Suppressor macrophage treated with lipopolysaccharide for 4 hours (primary cell): ENCODE measurements at regions not wholly inside any gene's neighbourhood (a gene's known extent, or its start where the extent isn't known, plus 50 kb on each side); places are given as distances from the start of the nearest gene placed in this dataset.
"Not testable (repeated sequence)": the region's sequence is repeated elsewhere in the genome, so short reads cannot be mapped to it uniquely, and the experiment has no call there.

Experiments used
- DNase-seq: peaks from one replicate; pipeline ENCODE4 v3.0.0-alpha.2; 2020

GRCh38 chr2:223228871-223229270, 176.9 kb downstream of the KCNE4 start:
- no peak for DNase-seq

DNA sequence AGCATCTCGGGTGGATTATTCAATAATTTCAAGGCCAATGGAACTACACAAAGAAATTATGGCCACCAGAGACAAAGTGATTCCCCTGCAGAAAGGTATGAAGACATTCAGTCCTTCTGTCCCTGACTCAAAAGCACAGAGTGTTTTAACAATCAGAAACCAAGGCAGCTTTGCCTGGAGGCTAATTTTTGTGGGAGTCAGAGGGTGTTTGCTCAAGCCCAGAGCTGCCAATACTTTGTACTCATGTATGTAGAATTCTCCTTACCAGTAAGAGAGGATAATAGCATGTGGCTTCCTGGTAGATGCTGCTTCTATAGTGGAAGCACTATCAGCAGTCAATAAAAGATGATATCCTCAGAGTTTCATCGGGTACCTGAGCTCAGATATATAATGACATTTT, 178.4 kb downstream of the KCNE4 start:
- no peak for DNase-seq

DNA sequence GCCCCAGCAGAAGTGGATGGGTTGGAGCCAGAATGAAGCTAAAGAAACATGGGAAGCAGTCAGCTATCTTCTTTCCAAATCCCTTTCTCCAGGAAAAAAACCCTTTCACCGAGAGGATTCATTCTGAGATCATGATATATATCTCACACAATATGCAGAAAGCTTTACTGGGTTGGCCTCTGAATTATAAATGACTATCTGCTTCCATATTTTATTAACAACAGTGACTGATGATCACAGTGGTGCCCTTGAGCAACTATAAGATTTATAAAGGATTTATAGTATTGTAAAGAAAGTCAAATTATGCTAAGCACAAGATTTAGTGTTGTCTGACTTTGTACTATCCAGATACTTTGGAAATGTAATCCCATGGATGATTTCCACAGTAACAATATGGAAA, 180.3 kb downstream of the KCNE4 start:
- no peak for DNase-seq

DNA sequence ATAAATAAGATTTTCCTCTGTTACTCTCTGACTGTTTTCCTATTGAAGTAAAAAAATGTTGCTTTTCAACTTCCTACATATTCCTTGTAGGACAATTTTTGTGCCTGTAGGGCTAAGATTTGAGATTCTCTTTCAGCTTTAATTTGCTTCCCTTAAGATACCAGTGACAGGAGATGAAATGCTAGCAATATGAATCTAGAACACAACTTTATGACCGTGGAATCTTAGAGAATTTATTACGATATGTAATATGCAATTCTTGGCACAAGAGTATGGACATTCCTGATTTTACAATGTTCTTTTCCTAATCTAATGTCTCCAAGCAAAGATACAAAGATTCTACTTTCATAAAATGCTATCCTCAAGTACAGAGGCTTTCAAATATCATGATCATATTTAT, 180.9 kb downstream of the KCNE4 start:
- DNase-seq = no peak

DNA sequence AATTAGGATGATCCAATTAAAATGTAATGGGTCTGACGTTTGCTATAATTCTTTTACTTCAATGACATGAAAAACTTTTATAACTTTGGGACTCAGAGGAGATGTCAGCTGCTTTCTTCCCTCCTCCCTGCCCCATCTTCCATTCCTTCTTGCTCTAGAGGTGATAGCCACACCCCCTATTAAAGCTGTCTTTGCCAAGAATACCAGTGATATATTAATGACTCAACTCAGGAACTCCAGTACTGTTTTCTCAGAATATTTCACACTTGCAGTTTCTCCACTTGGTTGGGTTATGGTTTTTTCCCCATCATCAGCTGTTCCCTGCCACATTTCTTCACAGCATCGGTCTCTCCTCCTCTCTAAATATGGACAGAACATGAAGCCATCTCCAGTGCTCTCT, 184.0 kb downstream of the KCNE4 start:
- DNase-seq = no peak

GRCh38 chr2:223238301-223238700, 186.3 kb downstream of the KCNE4 start:
- no peak for DNase-seq

- no peak for DNase-seq
These were observed 191.2 kb downstream of the KCNE4 start for GRCh38 chr2:223243233-223243632.

DNA sequence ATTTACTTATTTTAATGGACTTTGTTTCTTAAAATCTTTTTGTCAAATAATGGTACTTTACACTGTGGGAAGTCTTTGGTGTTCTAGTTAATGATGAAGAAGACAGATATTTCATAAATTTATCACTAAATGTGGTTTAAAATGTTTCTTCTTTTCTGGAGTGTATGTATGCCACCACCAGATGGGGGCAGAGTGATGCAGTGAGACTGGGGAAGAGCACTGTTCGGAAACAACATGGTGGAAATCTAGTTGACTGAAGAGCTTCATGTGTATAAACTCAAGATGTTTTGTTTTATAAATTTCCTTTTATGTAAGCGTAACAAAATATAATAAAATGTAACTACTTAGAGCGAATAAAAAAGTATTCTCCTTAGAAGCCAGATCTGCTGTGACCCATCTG, 195.1 kb downstream of the KCNE4 start:
- peak; percentile 1 for DNase-seq

DNA sequence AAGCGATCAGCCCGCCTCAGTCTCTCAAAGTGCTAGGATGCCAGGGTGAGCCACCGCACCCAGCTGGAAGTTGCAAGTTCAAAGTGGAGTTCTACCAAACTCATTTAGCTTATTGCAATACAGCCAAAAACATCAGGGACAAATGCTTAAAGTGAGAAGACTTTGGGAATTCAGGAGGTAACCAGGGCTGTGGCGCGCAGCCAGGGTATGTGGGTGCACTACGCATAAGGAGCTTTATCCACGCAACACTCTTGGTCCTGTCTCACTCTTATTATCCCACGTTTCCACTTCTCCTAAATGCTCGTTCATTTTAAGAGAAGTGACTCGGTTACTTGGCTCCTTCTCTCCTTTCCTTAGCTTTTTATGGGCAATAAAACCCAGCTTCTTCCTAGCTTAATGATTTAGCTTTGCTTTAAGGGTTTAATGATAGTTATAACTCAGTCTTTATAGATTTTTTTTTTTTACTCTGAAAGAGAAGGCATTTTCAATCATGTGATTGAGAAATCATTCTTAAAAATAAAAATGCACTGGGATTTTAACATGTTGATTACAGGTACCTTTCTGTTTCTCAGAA, 199.8 kb downstream of the KCNE4 start:
- DNase-seq = no peak

GRCh38 chr2:223260681-223261080, 208.7 kb downstream of the KCNE4 start:
- DNase-seq = no peak

GRCh38 chr2:223262946-223263345, 211.0 kb downstream of the KCNE4 start:
- no peak for DNase-seq

DNA sequence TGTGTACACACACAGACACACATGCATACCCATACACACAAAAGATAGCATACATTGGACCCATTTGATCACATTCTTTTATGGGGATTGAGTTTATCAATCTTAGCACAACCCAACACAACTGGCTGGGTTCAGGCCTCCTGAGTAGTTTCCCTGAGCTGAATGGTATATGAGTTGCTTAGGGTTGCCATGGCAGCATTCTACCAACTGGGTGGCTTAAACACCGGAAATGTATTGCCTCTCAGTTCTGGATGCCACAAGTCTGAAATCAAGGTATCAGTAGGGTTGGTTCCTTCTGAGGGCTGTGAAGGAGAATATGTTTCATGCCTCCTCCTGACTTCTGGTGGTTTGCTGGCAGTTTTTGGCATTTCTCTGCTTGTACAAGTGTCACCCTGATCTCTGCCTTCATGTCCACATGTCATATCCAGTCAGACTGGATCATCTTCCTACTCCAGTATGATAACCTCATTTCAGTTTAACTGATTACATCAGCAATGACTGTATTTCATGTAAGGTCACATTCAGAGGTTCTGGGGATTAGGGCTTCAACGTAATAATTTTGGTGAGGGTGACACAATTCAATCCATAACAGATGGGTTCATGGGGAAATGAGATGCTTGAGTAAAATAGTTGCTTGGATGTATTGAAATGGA, 212.7 kb downstream of the KCNE4 start:
- DNase-seq = no peak

DNA sequence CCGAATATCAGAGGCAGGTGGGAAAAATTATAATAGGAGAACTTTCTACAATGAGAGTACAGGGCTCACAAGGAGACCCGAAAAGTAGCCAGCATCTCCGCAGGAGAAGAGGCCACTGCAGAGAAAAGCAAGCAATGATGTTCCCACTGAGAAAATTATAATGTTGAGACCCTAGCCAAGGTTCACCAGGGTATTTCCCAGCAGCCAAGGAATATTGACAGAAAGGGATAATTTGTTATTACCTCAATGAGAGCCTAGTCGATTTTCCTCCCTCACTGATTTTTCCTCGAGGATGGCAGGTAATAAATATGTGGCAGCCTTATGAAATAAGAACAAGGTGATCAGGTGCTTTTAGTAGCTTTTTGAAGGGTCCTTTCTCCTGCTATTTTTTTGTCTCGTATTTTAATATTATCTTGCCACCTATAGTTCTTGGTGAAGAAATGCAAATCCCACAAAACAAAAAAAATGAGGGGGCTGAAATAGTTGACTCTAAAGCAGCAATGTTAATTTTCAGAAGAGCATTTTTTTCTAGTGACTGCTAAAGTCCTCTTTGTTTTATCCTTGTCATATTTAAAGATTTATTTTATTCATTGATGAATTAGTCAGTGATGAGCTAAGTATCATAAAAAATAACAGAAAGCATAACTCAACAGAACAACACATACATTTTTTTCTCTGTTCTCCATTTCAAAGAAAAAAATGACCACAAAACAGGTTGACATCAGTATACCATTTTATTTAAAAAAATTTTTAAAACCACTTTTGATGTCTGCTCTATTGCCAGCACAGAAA, 215.4 kb downstream of the KCNE4 start:
- DNase-seq = no peak

DNA sequence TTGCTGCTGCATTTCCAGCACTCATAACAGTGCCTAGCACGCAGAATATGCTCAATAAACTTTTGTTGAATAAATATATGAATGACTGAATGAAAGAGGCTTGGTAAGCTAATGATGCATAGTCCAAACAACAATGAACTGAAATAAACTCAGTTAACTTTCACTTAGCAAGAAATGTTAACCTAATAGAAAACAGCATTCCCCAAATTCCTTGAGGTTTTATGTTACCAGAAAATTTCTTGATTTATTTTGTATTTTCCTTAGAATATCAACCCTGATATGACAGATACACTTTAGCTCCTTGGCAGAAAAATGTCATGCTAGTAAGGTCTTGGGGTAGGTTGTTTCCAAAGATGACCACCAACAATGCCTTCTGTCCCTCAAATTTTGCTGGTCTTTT, 217.4 kb downstream of the KCNE4 start:
- no peak for DNase-seq

GRCh38 chr2:223270548-223270947, 218.6 kb downstream of the KCNE4 start:
- DNase-seq = no peak

DNA sequence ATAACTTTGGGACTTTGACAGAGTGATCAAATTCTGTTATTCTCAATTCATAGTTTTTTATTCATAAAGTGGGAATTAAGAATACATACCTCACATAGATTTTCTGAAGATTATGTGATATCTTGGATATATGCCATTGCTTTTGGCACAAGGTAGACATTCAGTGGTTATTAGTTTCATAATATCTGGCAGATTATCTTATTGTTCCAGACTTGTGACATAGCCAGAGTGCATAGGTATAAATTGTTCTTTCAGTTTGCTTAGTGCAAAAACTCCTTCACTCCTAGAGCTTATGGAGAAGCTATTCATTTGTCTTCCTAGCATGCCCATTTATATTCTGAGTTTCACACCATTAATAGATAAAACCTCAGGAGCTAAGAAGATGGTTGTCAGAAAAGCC, 222.0 kb downstream of the KCNE4 start:
- no peak for DNase-seq

DNA sequence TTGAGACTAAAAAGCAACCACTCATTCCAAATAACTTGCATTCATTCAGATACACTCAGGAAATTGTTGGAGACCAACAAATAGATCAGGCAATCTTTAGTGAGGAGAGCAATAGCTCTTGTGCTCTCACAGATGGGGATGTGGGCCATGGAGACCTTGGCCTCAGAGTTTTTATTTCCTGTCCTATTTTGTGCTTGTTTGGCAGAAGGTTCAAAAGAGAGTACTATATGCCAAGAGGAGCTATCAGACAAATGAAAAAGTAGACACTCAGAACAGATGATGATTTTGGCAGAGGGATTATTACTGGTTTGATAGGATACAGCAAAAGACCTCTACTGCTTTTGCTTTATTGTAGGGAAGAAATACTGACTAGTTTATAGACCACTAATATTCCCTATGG, 230.2 kb downstream of the KCNE4 start:
- DNase-seq = no peak

DNA sequence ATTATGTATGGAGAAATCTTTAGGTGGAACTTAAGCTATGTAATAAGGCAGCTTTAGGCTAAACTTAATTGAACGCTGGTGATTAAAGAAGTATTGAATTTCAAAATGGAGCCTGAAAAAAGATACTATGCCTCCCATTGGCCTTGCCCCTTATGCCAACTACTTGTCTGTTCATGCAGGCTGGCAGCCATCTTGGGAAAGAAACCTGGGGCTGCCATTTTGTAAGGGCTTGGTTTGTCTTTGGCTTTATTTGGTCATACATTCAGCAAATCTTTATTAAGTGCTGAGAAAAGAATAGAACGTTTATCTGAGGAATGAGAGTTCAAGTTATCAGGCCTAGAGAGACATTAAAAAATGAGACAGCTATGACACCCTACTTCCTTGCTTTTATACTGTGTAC, 231.3 kb downstream of the KCNE4 start:
- no peak for DNase-seq

DNA sequence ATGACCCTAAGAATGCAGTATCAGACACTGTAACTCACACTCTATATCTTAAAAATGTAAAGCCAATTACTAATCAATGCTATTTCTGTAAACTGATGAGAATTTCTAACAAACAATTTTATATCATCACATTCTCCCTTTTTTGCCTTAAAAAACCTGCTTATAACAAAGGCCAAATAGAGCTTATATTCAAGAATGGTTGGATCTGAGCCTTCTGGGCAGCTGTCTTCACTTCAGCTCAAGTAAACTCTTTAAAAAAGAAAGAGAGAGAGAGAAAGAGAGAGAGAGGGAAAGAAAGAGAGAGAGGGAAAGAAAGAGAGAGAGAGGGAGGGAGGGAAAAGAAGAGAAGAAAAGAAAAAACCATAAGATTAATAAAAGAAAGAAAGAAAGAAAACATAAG, 231.8 kb downstream of the KCNE4 start:
- DNase-seq = no peak

GRCh38 chr2:223285370-223286265, 233.6 kb downstream of the KCNE4 start:
- DNase-seq = no peak

DNA sequence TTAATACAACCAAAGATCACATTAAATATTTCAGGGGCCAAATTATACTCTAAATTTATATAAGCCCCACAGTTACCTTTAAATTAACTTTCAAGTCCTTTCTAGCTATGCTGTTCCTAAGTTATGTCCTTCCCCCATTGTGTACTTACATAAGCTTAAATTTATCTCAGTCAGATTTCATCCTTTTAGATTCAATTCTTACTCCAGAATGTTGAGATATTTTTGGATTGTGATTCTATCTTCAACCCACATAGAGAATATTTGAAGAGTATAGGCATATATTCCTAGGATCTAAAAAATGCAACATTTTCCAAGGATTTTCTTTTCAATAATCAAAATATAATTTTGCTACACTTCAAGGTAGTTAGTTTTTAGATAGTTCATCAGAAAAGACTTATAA, 242.8 kb downstream of the KCNE4 start:
- no peak for DNase-seq

GRCh38 chr2:223297788-223298187, 245.8 kb downstream of the KCNE4 start:
- DNase-seq = no peak

DNA sequence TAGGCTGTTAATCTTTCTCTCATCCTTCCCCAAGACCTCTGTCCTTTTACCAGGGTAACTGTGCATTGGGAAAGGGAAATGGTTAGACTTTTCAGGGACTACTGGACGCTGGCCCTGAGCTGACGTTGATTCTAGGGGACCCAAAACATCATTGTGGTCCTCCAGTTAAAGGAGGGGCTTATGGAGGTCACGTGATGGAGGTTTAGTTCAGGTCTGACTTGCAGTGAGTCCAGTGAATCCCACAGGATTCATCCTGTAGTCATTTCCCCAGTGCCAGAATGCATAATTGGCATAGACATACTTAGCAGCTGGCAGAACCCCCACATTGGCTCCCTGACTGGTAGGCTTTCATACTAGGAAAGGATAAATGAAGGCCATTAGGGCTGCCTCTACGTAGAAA, 246.3 kb downstream of the KCNE4 start:
- not testable (repeated sequence) for DNase-seq
